ENCODE measurements at regions not wholly inside any gene's neighbourhood (a gene's known extent, or its start where the extent isn't known, plus 50 kb on each side); places are given as distances from the start of the nearest gene placed in this dataset.
"Not testable (repeated sequence)": the region's sequence is repeated elsewhere in the genome, so short reads cannot be mapped to it uniquely, and the experiment has no call there.

GRCh38 chr13:85186356-85187045, 612.7 kb downstream of the SLITRK6 start:
- no peak for DNase-seq

GRCh38 chr13:85174291-85174690, 624.9 kb downstream of the SLITRK6 start:
- no peak for DNase-seq

DNA sequence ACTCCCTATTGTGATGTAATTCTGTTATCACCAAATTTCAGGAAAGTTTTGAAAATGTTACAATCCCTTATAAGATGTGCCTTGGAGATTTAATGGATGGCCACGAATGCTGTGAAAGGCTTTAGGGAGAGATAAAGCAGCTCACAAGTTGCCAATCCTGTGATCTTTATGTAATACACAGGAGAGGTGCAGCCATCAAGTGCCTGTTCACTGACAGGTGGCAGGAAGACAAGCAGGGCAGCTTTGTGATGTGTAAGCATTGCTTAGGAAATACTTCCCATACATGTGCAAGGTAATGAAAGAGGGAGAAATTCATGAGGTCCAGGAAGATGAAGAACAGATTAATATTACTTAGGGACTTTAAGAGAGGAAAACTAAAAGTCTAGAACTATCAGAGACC, 628.8 kb downstream of the SLITRK6 start:
- DNase-seq: no peak

GRCh38 chr13:85166891-85167290, 632.3 kb downstream of the SLITRK6 start:
- DNase-seq: no peak

- DNase-seq: no peak
Measured at GRCh38 chr13:85163063-85163462, 636.2 kb downstream of the SLITRK6 start.

GRCh38 chr13:85148009-85148408, 651.2 kb downstream of the SLITRK6 start:
- no peak for DNase-seq

DNA sequence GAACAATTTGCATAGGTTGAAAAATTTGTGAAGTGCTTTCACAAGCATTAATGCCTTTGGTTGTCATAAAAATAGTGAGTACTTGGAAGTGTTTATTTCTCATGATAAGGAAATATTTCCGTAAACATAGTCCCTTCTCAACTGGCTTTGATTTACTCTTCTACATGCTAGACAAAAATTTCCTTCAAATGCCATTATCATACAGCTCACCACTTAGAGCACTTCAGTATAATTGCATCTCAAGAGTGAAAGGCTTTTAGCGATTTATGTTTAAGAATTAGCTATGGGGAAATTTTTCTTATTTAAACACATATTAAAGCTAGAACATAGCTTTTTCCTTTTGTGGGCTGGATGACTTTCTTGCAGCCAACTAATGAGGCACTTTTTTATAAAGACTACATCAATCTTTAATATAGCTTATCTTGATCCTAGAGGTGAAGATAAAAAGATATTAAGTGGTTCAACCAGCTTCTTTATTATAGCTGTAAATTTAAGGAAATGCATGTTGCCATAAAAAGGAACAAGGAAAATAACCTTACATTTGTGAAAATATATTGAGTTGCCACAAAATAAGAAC, 656.8 kb downstream of the SLITRK6 start:
- DNase-seq: no peak

DNA sequence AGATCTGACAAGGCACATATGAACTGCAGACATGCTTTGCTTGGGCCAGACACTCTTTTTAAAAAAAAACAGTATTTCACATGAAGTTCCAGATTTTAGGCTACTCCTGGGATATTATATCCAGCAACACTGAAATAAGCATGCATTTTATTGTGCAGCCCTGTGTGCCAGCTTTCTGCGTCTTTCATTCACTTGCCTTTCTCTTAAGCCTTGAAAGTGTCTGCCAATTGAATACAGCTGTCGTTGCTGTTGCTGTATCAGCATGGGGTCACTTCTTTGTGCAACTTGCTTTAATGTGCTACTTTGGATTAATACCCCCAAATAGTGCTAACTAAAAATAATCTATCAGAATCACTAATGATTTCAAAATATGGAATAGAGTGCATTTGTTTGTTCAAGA, 657.8 kb downstream of the SLITRK6 start:
- no peak for DNase-seq

GRCh38 chr13:85140192-85140591, 659.0 kb downstream of the SLITRK6 start:
- no peak for DNase-seq

- no peak for DNase-seq
Measured at GRCh38 chr13:85137516-85137915, 661.7 kb downstream of the SLITRK6 start.

DNA sequence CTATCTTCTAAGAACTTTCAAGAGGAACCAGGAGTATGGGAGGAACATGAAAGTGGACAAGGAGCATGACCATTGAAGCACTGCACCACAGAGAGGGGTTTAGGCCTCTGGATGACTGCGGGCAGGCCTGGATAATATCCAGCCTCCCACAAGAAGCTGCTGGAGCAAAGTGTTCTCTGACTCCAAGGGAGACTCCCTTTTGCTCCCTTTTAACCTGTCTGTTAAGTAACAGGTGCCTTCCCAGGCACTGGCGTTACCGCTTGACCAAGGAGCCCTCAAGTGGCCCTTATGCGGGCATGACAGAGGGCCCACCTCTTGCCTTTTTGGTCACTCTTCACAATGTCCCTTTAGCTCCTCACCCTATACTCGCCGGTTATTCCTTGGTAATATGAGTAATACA, 666.2 kb downstream of the SLITRK6 start:
- no peak for DNase-seq

GRCh38 chr13:85123501-85123900, 675.7 kb downstream of the SLITRK6 start:
- DNase-seq: not testable (repeated sequence)

- DNase-seq: no peak
Measured at GRCh38 chr13:85108356-85108755, 690.9 kb downstream of the SLITRK6 start.

DNA sequence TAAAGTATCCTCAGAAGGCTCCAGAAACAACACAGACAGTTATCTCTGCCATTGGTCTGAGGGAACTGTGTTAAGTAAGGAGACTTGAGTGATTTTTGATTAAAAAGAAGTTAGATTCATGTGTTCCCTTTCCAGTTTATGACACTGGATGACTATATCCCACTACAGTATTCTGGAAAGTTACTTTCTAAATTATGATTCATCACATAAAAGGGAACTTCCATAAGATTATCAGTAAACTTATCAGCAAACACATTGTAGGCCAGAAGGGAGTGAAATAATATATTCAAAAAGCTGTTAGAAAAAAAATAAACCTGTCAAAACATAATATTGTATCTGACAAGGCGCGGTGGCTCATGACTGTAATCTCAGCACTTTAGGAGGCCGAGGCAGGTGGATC, 700.0 kb downstream of the SLITRK6 start:
- no peak for DNase-seq

DNA sequence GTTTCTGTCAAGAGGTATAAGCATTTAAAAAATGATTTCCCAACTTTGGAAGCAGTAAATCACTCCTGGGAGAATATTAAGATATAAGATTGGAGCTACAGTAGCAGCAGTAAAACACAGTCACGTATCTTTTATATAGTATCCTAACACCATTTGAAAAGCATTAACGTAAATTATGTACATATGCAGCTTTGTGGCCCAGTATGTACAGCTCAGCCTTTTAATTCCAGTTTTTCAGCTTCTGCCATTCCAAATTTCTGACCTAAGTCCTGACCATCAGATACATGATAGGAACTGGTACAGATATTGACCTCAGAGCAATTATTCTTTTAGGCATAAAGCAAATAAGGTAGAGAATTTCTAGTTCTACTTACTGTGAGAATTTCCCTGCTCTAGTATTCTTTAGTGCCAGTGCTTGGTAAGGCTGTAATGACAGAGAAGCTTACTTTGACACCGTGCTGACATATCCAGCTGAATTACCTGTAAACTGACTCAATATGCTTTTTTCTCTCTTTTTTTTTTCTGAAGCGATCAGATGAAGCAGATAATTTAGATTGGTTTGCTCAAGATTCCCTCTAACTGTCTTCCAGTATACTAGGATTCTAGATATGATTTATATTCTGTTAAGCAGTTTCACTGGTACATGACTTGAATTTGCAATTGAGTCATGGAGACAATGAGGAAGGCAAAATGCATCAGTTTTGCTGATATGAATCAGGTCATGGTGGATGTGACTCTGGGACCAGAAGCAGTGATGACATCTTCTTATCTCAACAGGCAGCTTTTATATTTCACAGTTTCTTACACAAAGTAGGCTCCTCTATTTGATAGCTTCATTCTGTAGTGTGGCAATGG, 703.6 kb downstream of the SLITRK6 start:
- DNase-seq: no peak

DNA sequence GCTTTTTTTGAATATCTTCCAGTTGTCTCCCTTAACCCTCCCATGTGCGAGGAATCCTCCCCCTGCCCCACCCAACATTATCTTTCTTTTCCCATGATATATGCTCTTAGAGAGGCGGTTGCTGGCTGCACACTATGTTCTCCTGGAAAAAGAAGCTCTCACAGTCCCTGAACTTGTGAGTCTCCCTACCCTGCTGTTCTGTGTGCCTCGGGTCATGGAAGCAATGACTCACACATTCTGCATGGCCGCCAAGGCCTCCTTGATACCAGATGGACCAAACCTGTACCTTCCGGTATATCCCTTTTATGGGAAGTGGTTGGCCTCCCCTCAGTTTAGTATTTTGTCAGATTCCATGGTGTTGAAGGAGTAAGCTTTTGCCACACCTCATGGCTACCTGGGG, 705.4 kb downstream of the SLITRK6 start:
- no peak for DNase-seq

DNA sequence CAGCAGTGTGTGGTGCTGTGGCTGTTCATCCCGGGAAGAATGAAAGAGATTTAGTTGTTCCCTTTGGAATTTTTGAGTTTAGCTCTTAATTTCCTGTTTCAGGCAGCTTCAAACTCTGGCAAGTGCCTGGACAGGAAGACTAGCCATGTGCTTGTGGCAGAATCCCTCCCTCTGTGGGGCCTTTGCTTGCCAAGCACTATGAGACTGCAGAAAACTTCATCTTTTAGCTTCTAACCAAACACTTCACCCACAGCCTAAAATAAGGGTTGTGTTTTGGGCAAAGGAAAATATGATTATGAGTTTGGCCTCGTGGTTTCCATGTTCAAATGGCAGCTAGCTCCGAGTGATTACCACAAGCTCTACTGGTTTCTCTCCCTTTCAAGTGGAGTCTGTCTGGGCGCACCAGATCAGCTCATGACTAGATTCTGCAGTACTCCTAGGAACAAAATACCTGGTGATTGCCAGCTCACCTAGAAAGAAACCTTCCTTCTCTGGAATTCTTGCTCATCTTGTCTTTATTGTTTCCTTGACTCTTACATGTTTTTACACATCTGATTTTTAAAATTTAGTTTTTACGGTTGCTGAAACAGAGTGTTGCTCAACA, 707.5 kb downstream of the SLITRK6 start:
- DNase-seq: no peak

DNA sequence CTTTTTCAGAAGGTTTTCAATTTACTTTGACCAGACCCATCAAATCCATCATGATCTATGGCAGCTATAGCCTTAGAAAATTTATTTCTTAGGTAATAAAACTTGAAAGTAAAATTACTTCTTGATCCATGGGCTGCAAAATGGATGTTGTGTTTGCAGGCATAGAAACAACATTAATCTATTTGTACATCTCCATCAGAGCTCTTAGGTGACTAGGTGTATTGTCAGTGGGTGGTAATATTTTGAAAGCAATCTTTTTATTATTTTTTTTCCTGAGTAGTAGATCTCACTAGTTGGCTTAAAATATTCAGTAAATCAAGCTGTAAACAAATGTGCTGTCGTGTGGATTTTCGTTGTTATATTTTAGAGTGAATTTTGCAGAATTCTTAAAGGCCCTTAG, 710.0 kb downstream of the SLITRK6 start:
- DNase-seq: no peak

- no peak for DNase-seq
Measured at GRCh38 chr13:85080691-85081090, 718.5 kb downstream of the SLITRK6 start.

DNA sequence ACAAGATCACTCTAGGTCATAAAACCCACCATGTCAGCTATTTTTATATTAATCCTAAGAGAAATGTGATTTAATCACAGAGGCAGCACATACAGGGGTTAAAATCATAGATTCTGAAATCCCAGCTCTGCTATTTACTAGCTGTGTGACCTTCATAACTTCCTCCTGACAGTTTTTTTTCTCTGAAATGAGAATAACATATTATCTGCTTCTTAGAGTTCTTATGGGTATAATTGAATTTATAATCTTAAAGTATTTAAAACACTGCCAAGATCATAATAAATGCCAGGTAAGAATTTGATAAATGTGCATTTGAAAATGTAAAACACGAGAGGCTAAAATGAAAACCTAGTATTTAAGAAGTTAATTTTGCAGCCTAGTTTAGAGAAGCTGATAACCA, 722.9 kb downstream of the SLITRK6 start:
- DNase-seq: no peak

- DNase-seq: no peak
Measured at GRCh38 chr13:85074543-85075313, 724.5 kb downstream of the SLITRK6 start.

DNA sequence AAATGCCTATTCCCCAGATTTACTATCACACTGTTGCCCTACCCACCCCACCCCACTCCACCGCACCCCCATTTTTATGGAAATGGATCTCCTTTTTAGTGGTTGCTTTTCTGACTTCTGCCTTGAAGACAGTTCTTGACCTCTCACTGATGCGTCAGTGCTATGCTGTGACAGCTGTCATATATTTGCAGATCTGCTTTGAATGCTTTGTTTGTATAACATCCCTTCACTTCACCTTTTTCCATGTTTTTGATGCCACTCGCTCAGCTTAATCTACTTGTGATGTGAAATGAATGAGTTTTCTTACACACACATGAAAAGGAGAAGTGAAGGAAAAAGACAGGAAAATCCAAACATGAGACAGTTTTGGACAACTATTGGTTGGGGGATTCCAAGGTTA, 731.0 kb downstream of the SLITRK6 start:
- DNase-seq: no peak

- DNase-seq: no peak
Measured at GRCh38 chr13:85040215-85040614, 759.0 kb downstream of the SLITRK6 start.
